ENCODE measurements at regions not wholly inside any gene's neighbourhood (a gene's known extent, or its start where the extent isn't known, plus 50 kb on each side); places are given as distances from the start of the nearest gene placed in this dataset.
"Not testable (repeated sequence)": the region's sequence is repeated elsewhere in the genome, so short reads cannot be mapped to it uniquely, and the experiment has no call there.

- no peak for DNase-seq
Observed at GRCh38 chr4:53959343-53960120, 104.9 kb downstream of the CHIC2 start.

GRCh38 chr4:53956454-53956853 lies 108.0 kb downstream of the CHIC2 start:
- no peak for DNase-seq

- no peak for DNase-seq
Observed at GRCh38 chr4:53956053-53956452, 108.4 kb downstream of the CHIC2 start.

- no peak for DNase-seq
Observed at GRCh38 chr4:53951414-53951813, 113.0 kb downstream of the CHIC2 start.

- no peak for DNase-seq
Observed at GRCh38 chr4:53943345-53944085, 120.9 kb downstream of the CHIC2 start.

GRCh38 chr4:53942712-53943111 lies 121.7 kb downstream of the CHIC2 start:
- no peak for DNase-seq

- DNase-seq = no peak
Observed at GRCh38 chr4:53941331-53941730, 123.1 kb downstream of the CHIC2 start.

- DNase-seq = not testable (repeated sequence)
Observed at GRCh38 chr4:53939892-53940291, 124.5 kb downstream of the CHIC2 start.

GRCh38 chr4:53937918-53938317 lies 126.5 kb downstream of the CHIC2 start:
- no peak for DNase-seq

- DNase-seq = no peak
Observed at GRCh38 chr4:53937327-53937726, 127.1 kb downstream of the CHIC2 start.

GRCh38 chr4:53935780-53936179 lies 128.6 kb downstream of the CHIC2 start:
- no peak for DNase-seq

GRCh38 chr4:53932796-53933610 lies 131.4 kb downstream of the CHIC2 start:
- DNase-seq = no peak

GRCh38 chr4:53931461-53931961 lies 132.9 kb downstream of the CHIC2 start:
- no peak for DNase-seq

- no peak for DNase-seq
Observed at GRCh38 chr4:53929955-53930798, 134.2 kb downstream of the CHIC2 start.

- DNase-seq = no peak
Observed at GRCh38 chr4:53929311-53929710, 135.1 kb downstream of the CHIC2 start.

GRCh38 chr4:53928825-53929224 lies 135.6 kb downstream of the CHIC2 start:
- no peak for DNase-seq

- DNase-seq = no peak
Observed at GRCh38 chr4:53925050-53925605, 139.3 kb downstream of the CHIC2 start.

- no peak for DNase-seq
Observed at GRCh38 chr4:53924333-53925049, 139.9 kb downstream of the CHIC2 start.

- no peak for DNase-seq
Observed at GRCh38 chr4:53923921-53924320, 140.5 kb downstream of the CHIC2 start.

GRCh38 chr4:53921856-53922255 lies 142.5 kb downstream of the CHIC2 start:
- no peak for DNase-seq

GRCh38 chr4:53920883-53921282 lies 143.5 kb downstream of the CHIC2 start:
- no peak for DNase-seq
